ENCODE measurements at regions not wholly inside any gene's neighbourhood (a gene's known extent, or its start where the extent isn't known, plus 50 kb on each side); places are given as distances from the start of the nearest gene placed in this dataset.

GRCh38 chr2:43138441-43138840, 88.0 kb downstream of the ZFP36L2 start:
- TF ChIP-seq CTCF (IDR thresholded peaks at IDR 0.05 in 2 of 3, conservative IDR thresholded peaks at IDR 0.05 in 1 of 3; ENCODE audit: control insufficient read depth in 2 of 3, extremely low read depth in 1 of 3, insufficient read depth in 1 of 3, low read depth in 3 of 3, low read length in 3 of 3) (no peak), SRF (IDR thresholded peaks at IDR 0.05; ENCODE audit: low read depth in 2 of 2, low read length in 2 of 2) (no peak), RELA (IDR thresholded peaks at IDR 0.05; ENCODE audit: borderline replicate concordance, partially characterized antibody) (no peak), EP300 (IDR thresholded peaks at IDR 0.05; ENCODE audit: borderline replicate concordance in 1 of 2, control insufficient read depth in 1 of 2, low read depth in 2 of 2, low read length in 2 of 2) (no peak), SIN3A (IDR thresholded peaks at IDR 0.05; ENCODE audit: low read depth, low read length) (no peak), TCF3 (IDR thresholded peaks at IDR 0.05; ENCODE audit: borderline replicate concordance, insufficient read depth, low read depth, low read length) (no peak), BHLHE40 (IDR thresholded peaks at IDR 0.05; ENCODE audit: borderline replicate concordance in 1 of 2, low read depth in 2 of 2, low read length in 1 of 2) (no peak), CHD4 (IDR thresholded peaks at IDR 0.05) (no peak)
